Astrocyte (in vitro differentiated cells and primary cell): ENCODE measurements at regions not wholly inside any gene's neighbourhood (a gene's known extent, or its start where the extent isn't known, plus 50 kb on each side); places are given as distances from the start of the nearest gene placed in this dataset.

ENCODE experiments used
- EZH2 ChIP-seq: IDR thresholded peaks from 2 replicates; pipeline ENCODE4 v1.6.1; 2012; ENCODE audit warnings: mild to moderate bottlenecking, low read length, inconsistent platforms; ENCODE audit not compliant: insufficient read depth
- TF ChIP-seq, protein P1 (sequence below): IDR thresholded peaks from 2 replicates; pipeline ENCODE4 v1.5.1; 2011; ENCODE audit warnings: low read depth, mild to moderate bottlenecking, inconsistent platforms, low read length, moderate library complexity; ENCODE audit not compliant: insufficient read depth

- TF ChIP-seq, protein P1, sequence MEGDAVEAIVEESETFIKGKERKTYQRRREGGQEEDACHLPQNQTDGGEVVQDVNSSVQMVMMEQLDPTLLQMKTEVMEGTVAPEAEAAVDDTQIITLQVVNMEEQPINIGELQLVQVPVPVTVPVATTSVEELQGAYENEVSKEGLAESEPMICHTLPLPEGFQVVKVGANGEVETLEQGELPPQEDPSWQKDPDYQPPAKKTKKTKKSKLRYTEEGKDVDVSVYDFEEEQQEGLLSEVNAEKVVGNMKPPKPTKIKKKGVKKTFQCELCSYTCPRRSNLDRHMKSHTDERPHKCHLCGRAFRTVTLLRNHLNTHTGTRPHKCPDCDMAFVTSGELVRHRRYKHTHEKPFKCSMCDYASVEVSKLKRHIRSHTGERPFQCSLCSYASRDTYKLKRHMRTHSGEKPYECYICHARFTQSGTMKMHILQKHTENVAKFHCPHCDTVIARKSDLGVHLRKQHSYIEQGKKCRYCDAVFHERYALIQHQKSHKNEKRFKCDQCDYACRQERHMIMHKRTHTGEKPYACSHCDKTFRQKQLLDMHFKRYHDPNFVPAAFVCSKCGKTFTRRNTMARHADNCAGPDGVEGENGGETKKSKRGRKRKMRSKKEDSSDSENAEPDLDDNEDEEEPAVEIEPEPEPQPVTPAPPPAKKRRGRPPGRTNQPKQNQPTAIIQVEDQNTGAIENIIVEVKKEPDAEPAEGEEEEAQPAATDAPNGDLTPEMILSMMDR = no peak
- TF ChIP-seq EZH2 = no peak
These were observed 55.0 kb upstream of the SGPP1 start for GRCh38 chr14:63782683-63783389.
